ENCODE measurements at regions not wholly inside any gene's neighbourhood (a gene's known extent, or its start where the extent isn't known, plus 50 kb on each side); places are given as distances from the start of the nearest gene placed in this dataset.

GRCh38 chr17:77414811-77415400 is 274.1 kb downstream of the SEC14L1 start:
- H2BK120ac ChIP-seq (ENCODE audit: low read depth, low read length), result no peak overlapping the region
- no peak overlapping the region for H3K56ac ChIP-seq (ENCODE audit: low read length)
- H3K9ac ChIP-seq (ENCODE audit: low read length), result no peak overlapping the region
- peaks cover 12% of the 10 kb centered on the region for H3K79me2 ChIP-seq (ENCODE audit: control insufficient read depth, insufficient read depth, low read length)
- peaks cover 23% of the 10 kb centered on the region for H3K79me1 ChIP-seq (ENCODE audit: low read length)
- no peak overlapping the region for H2BK5ac ChIP-seq (ENCODE audit: low read length)
- no peak overlapping the region for H3K4me3 ChIP-seq (ENCODE audit: low read length)
- no peak overlapping the region for H3K18ac ChIP-seq (ENCODE audit: low read length)
- DNase-seq, result no peak
- no peak overlapping the region for H3K4me2 ChIP-seq (ENCODE audit: low read length)
- no peak overlapping the region for H4K5ac ChIP-seq (ENCODE audit: low read length)
- no peak overlapping the region for H4K8ac ChIP-seq (ENCODE audit: low read depth, low read length)
- no CpG with 5 or more reads among the region's 15 CpGs for WGBS (ENCODE audit: extremely low coverage, insufficient coverage, low lambda C conversion rate)
- peaks cover 5% of the 10 kb centered on the region for H3K4me1 ChIP-seq (ENCODE audit: control insufficient read depth, low read depth, low read length)
- no peak overlapping the region for H3K23ac ChIP-seq (ENCODE audit: low read length)
- no peaks in the 10 kb centered on the region for H3K36me3 ChIP-seq (ENCODE audit: control insufficient read depth, insufficient read depth, low read length)
- H3K27me3 ChIP-seq (ENCODE audit: insufficient read depth, low read length, poor library complexity), result no peaks in the 10 kb centered on the region
- no peak overlapping the region for H2BK15ac ChIP-seq (replicated peaks; ENCODE audit: low read depth)
- no peak overlapping the region for H3K27ac ChIP-seq (ENCODE audit: low read depth, low read length)
- H3K4ac ChIP-seq (ENCODE audit: low read depth, low read length), result no peak overlapping the region
- H2AK5ac ChIP-seq (ENCODE audit: low read length), result no peak overlapping the region

GRCh38 chr17:77416105-77416713 is 275.4 kb downstream of the SEC14L1 start:
- Histone ChIP-seq H2BK15ac (replicated peaks; ENCODE audit: low read depth) (no peak overlapping the region), H4K8ac (ENCODE audit: low read depth, low read length) (no peak overlapping the region), H3K27ac (ENCODE audit: low read depth, low read length) (no peak overlapping the region), H3K4me1 (ENCODE audit: control insufficient read depth, low read depth, low read length) (peaks cover 15% of the 10 kb centered on the region), H3K4me2 (ENCODE audit: low read length) (no peak overlapping the region), H3K79me2 (ENCODE audit: control insufficient read depth, insufficient read depth, low read length) (peaks cover 12% of the 10 kb centered on the region), H3K27me3 (ENCODE audit: insufficient read depth, low read length, poor library complexity) (no peaks in the 10 kb centered on the region), H3K79me1 (ENCODE audit: low read length) (peaks cover 21% of the 10 kb centered on the region), H3K18ac (ENCODE audit: low read length) (no peak overlapping the region), H3K23ac (ENCODE audit: low read length) (no peak overlapping the region), H2AK5ac (ENCODE audit: low read length) (no peak overlapping the region), H3K4ac (ENCODE audit: low read depth, low read length) (no peak overlapping the region), H3K36me3 (ENCODE audit: control insufficient read depth, insufficient read depth, low read length) (no peaks in the 10 kb centered on the region), H3K56ac (ENCODE audit: low read length) (no peak overlapping the region), H3K9ac (ENCODE audit: low read length) (no peak overlapping the region), H3K4me3 (ENCODE audit: low read length) (no peak overlapping the region), H4K5ac (ENCODE audit: low read length) (no peak overlapping the region), H2BK5ac (ENCODE audit: low read length) (no peak overlapping the region), H2BK120ac (ENCODE audit: low read depth, low read length) (no peak overlapping the region)
- WGBS (ENCODE audit: extremely low coverage, insufficient coverage, low lambda C conversion rate), result no CpG with 5 or more reads among the region's 17 CpGs
- no peak for DNase-seq

GRCh38 chr17:77417575-77417974 is 276.8 kb downstream of the SEC14L1 start:
- Histone ChIP-seq H3K4me3 (ENCODE audit: low read length) (no peak overlapping the region), H3K79me1 (ENCODE audit: low read length) (peaks cover 18% of the 10 kb centered on the region), H3K23ac (ENCODE audit: low read length) (no peak overlapping the region), H2BK120ac (ENCODE audit: low read depth, low read length) (no peak overlapping the region), H3K56ac (ENCODE audit: low read length) (no peak overlapping the region), H3K4ac (ENCODE audit: low read depth, low read length) (no peak overlapping the region), H2BK5ac (ENCODE audit: low read length) (no peak overlapping the region), H3K27me3 (ENCODE audit: insufficient read depth, low read length, poor library complexity) (no peaks in the 10 kb centered on the region), H3K36me3 (ENCODE audit: control insufficient read depth, insufficient read depth, low read length) (no peaks in the 10 kb centered on the region), H3K4me1 (ENCODE audit: control insufficient read depth, low read depth, low read length) (peaks cover 19% of the 10 kb centered on the region), H2AK5ac (ENCODE audit: low read length) (no peak overlapping the region), H3K18ac (ENCODE audit: low read length) (no peak overlapping the region), H4K5ac (ENCODE audit: low read length) (no peak overlapping the region), H3K9ac (ENCODE audit: low read length) (no peak overlapping the region), H3K27ac (ENCODE audit: low read depth, low read length) (no peak overlapping the region), H4K8ac (ENCODE audit: low read depth, low read length) (no peak overlapping the region), H3K79me2 (ENCODE audit: control insufficient read depth, insufficient read depth, low read length) (peaks cover 14% of the 10 kb centered on the region), H2BK15ac (replicated peaks; ENCODE audit: low read depth) (no peak overlapping the region), H3K4me2 (ENCODE audit: low read length) (no peak overlapping the region)
- no peak for DNase-seq
- no CpG with 5 or more reads among the region's 12 CpGs for WGBS (ENCODE audit: extremely low coverage, insufficient coverage, low lambda C conversion rate)

GRCh38 chr17:77418609-77419008 is 277.8 kb downstream of the SEC14L1 start:
- no peak overlapping the region for H3K4me3 ChIP-seq (ENCODE audit: low read length)
- no peaks in the 10 kb centered on the region for H3K27me3 ChIP-seq (ENCODE audit: insufficient read depth, low read length, poor library complexity)
- no peak for DNase-seq
- no peak overlapping the region for H3K18ac ChIP-seq (ENCODE audit: low read length)
- H2BK120ac ChIP-seq (ENCODE audit: low read depth, low read length), result no peak overlapping the region
- H3K4ac ChIP-seq (ENCODE audit: low read depth, low read length), result no peak overlapping the region
- H2BK5ac ChIP-seq (ENCODE audit: low read length), result no peak overlapping the region
- no peak overlapping the region for H4K8ac ChIP-seq (ENCODE audit: low read depth, low read length)
- H3K4me1 ChIP-seq (ENCODE audit: control insufficient read depth, low read depth, low read length), result peaks cover 19% of the 10 kb centered on the region
- H3K23ac ChIP-seq (ENCODE audit: low read length), result no peak overlapping the region
- H3K79me1 ChIP-seq (ENCODE audit: low read length), result peaks cover 20% of the 10 kb centered on the region
- no peak overlapping the region for H4K5ac ChIP-seq (ENCODE audit: low read length)
- no peaks in the 10 kb centered on the region for H3K36me3 ChIP-seq (ENCODE audit: control insufficient read depth, insufficient read depth, low read length)
- H3K79me2 ChIP-seq (ENCODE audit: control insufficient read depth, insufficient read depth, low read length), result peaks cover 13% of the 10 kb centered on the region
- peak overlapping the region; percentile 10 for H3K56ac ChIP-seq (ENCODE audit: low read length)
- H3K4me2 ChIP-seq (ENCODE audit: low read length), result no peak overlapping the region
- no peak overlapping the region for H2AK5ac ChIP-seq (ENCODE audit: low read length)
- peak overlapping the region; percentile 8 for H3K9ac ChIP-seq (ENCODE audit: low read length)
- H3K27ac ChIP-seq (ENCODE audit: low read depth, low read length), result no peak overlapping the region
- WGBS (ENCODE audit: extremely low coverage, insufficient coverage, low lambda C conversion rate), result no CpG with 5 or more reads among the region's 12 CpGs
- no peak overlapping the region for H2BK15ac ChIP-seq (replicated peaks; ENCODE audit: low read depth)

- no peaks in the 10 kb centered on the region for H3K36me3 ChIP-seq (ENCODE audit: control insufficient read depth, insufficient read depth, low read length)
- H3K79me1 ChIP-seq (ENCODE audit: low read length), result peaks cover 20% of the 10 kb centered on the region
- H2BK5ac ChIP-seq (ENCODE audit: low read length), result no peak overlapping the region
- H4K8ac ChIP-seq (ENCODE audit: low read depth, low read length), result no peak overlapping the region
- H3K56ac ChIP-seq (ENCODE audit: low read length), result peak overlapping the region; percentile 10
- no peak overlapping the region for H4K5ac ChIP-seq (ENCODE audit: low read length)
- no peak overlapping the region for H3K4ac ChIP-seq (ENCODE audit: low read depth, low read length)
- peaks cover 19% of the 10 kb centered on the region for H3K4me1 ChIP-seq (ENCODE audit: control insufficient read depth, low read depth, low read length)
- H3K27ac ChIP-seq (ENCODE audit: low read depth, low read length), result peak overlapping the region; percentile 41
- H3K4me2 ChIP-seq (ENCODE audit: low read length), result no peak overlapping the region
- H3K23ac ChIP-seq (ENCODE audit: low read length), result peak overlapping the region; percentile 92
- no peak overlapping the region for H3K4me3 ChIP-seq (ENCODE audit: low read length)
- no peak overlapping the region for H2BK120ac ChIP-seq (ENCODE audit: low read depth, low read length)
- no peak overlapping the region for H3K18ac ChIP-seq (ENCODE audit: low read length)
- DNase-seq, result no peak
- peak overlapping the region; percentile 15 for H3K9ac ChIP-seq (ENCODE audit: low read length)
- WGBS (ENCODE audit: extremely low coverage, insufficient coverage, low lambda C conversion rate), result no CpG with 5 or more reads among the region's 17 CpGs
- no peaks in the 10 kb centered on the region for H3K27me3 ChIP-seq (ENCODE audit: insufficient read depth, low read length, poor library complexity)
- peaks cover 14% of the 10 kb centered on the region for H3K79me2 ChIP-seq (ENCODE audit: control insufficient read depth, insufficient read depth, low read length)
- no peak overlapping the region for H2AK5ac ChIP-seq (ENCODE audit: low read length)
- H2BK15ac ChIP-seq (replicated peaks; ENCODE audit: low read depth), result no peak overlapping the region
These were observed 278.3 kb downstream of the SEC14L1 start for GRCh38 chr17:77419095-77419494.

Data from mesendoderm (in vitro differentiated cells).